ENCODE measurements at regions not wholly inside any gene's neighbourhood (a gene's known extent, or its start where the extent isn't known, plus 50 kb on each side); places are given as distances from the start of the nearest gene placed in this dataset.
"Not testable (repeated sequence)": the region's sequence is repeated elsewhere in the genome, so short reads cannot be mapped to it uniquely, and the experiment has no call there.

GRCh38 chrX:137797926-137798325 lies 232.0 kb downstream of the ZIC3 start:
- ATAC-seq (replicated peaks); H3K27me3 Mint-ChIP-seq; H3K27ac Mint-ChIP-seq: not testable (repeated sequence)

GRCh38 chrX:137823257-137823656 lies 257.3 kb downstream of the ZIC3 start:
- ATAC-seq (replicated peaks): no peak
- no peak overlapping the region for H3K4me3 Mint-ChIP-seq
- H3K27me3 Mint-ChIP-seq: no peaks in the 10 kb centered on the region
- no peaks in the 10 kb centered on the region for H3K36me3 Mint-ChIP-seq (ENCODE audit: low read depth)
- H3K27ac Mint-ChIP-seq: no peak overlapping the region
- H3K9me3 Mint-ChIP-seq: peaks cover 4% of the 10 kb centered on the region
- H3K4me1 Mint-ChIP-seq: no peaks in the 10 kb centered on the region

More at GRCh38 chrX:137797926-137798325, 232.0 kb downstream of the ZIC3 start:
- not testable (repeated sequence) for H3K9me3 Mint-ChIP-seq; H3K4me1 Mint-ChIP-seq; H3K4me3 Mint-ChIP-seq; H3K36me3 Mint-ChIP-seq (ENCODE audit: low read depth)

DNA sequence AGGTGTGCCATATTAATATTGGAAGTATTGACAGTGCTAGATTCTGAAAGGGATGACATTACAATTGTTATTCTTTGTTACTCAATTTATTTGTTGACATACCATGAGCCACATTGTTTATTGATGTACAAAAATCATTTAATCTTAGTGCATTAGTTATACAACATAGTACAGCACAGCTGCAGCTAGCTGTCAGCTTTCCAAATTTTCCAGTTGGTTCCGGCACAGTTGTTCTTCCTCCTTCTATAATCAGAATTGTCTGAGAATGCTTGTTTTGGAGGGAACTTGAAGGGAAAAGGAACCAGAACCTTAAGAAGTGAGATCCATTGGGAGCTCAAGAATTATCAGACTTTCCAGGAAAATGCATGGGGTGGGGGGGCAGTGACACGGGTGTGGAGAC lies 281.4 kb downstream of the ZIC3 start:
- no peaks in the 10 kb centered on the region for H3K4me1 Mint-ChIP-seq
- H3K27me3 Mint-ChIP-seq: no peaks in the 10 kb centered on the region
- no peak for ATAC-seq (replicated peaks)
- H3K9me3 Mint-ChIP-seq: no peaks in the 10 kb centered on the region
- H3K4me3 Mint-ChIP-seq: no peak overlapping the region
- H3K36me3 Mint-ChIP-seq (ENCODE audit: low read depth): no peaks in the 10 kb centered on the region
- H3K27ac Mint-ChIP-seq: no peak overlapping the region

DNA sequence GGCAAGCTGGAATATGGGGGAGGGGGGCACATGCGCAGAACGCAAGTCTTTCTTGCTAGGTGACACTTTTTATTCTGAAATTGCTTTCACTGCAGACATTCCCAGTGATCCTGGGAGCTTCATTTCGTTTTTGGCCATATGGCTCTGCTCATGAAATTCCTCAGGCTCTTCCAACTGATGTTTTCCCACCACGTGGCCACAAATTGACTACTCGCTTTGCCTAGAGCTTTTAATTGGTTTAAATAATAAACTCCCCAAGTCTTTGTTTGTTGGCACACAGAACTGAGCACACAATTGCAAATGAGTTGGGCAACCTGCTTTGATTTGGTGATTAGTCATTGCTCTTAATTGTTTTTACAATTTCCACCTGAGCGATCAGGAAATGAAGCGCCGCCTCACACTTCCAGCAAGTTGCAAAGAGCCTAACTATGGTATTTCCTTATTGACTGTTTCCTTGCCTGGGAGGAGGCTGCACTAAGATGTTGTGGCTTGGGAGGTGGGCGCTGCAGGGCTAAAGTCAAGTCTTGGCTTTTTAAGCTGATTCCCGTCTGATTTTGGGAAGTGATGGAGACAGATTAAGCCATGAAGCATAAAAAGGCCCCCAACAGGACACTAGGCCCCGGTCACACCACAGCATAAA lies 282.5 kb downstream of the ZIC3 start:
- no peak overlapping the region for H3K27ac Mint-ChIP-seq
- H3K4me1 Mint-ChIP-seq: no peaks in the 10 kb centered on the region
- no peak for ATAC-seq (replicated peaks)
- no peaks in the 10 kb centered on the region for H3K36me3 Mint-ChIP-seq (ENCODE audit: low read depth)
- H3K27me3 Mint-ChIP-seq: no peaks in the 10 kb centered on the region
- no peak overlapping the region for H3K4me3 Mint-ChIP-seq
- H3K9me3 Mint-ChIP-seq: no peaks in the 10 kb centered on the region

DNA sequence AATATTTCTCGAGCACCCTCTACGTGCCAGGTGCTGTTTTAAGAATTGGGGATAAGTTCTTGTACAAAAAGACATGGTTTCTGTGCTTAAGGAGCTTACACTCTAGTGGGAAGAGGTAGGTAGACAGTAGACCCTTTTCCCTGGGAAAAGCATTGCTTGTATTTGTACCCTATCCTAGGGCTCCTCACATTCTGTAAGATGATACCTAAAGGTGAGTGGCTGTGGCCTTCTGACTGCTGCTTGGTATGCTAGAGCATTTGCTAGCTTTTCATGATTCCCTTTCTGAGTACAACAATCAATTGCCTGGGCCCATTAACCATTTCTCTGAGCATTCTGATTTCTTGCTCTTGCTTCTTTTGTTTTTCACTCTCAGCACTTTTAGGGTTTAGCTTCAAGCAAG lies 286.6 kb downstream of the ZIC3 start:
- Mint-ChIP-seq H3K36me3 (ENCODE audit: low read depth) (no peaks in the 10 kb centered on the region), H3K27me3 (peaks cover 4% of the 10 kb centered on the region), H3K27ac (no peak overlapping the region), H3K9me3 (peaks cover 4% of the 10 kb centered on the region), H3K4me3 (no peak overlapping the region), H3K4me1 (no peaks in the 10 kb centered on the region)
- ATAC-seq (replicated peaks): no peak

DNA sequence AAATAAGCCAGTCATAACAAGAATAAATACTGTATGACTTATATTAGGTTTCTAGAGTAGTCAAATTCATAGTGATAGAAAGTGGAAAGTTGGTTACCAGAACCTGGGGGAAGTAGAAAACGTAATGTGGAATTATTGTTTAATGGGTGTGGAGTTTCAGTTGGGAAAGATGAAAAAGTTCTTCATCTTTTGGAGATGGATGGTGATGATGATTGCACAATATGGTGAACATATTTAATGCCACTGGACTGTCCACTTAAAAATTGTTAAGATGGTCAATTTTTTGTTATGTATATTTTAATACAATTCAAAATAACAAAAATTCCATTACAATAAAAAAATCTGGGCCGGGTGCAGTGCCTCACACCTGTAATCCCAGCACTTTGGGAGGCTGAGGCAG lies 289.6 kb downstream of the ZIC3 start:
- no peak for ATAC-seq (replicated peaks)
- Mint-ChIP-seq H3K27ac (no peak overlapping the region), H3K9me3 (peaks cover 4% of the 10 kb centered on the region)

DNA sequence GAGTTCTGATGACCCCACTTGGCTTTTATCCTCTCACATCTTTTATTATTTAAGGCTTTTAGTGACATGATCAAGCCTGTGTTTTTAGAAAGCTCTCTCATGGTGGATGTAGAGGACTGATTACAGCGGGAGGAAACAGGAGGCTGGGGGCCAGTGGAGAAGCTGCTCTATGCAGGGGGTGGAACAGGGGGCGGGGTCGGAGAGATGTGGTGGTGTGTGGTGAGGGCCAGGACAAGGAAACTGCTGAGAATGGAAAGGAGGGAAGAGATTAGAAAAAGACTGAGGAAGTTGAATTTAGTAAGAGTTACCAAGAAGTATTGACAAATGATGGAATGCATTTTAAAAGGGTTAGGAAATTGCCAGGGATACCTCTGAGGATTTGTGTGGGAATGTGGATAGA lies 292.2 kb downstream of the ZIC3 start:
- H3K4me3 Mint-ChIP-seq: no peak overlapping the region
- no peak for ATAC-seq (replicated peaks)
- H3K36me3 Mint-ChIP-seq (ENCODE audit: low read depth): no peaks in the 10 kb centered on the region
- H3K4me1 Mint-ChIP-seq: no peaks in the 10 kb centered on the region
- peaks cover 4% of the 10 kb centered on the region for H3K27me3 Mint-ChIP-seq
- H3K27ac Mint-ChIP-seq: no peak overlapping the region
- peaks cover 4% of the 10 kb centered on the region for H3K9me3 Mint-ChIP-seq

More for the DNA sequence above, 289.6 kb downstream of the ZIC3 start:
- Mint-ChIP-seq H3K4me1 (no peaks in the 10 kb centered on the region), H3K36me3 (ENCODE audit: low read depth) (no peaks in the 10 kb centered on the region), H3K27me3 (peaks cover 4% of the 10 kb centered on the region), H3K4me3 (no peak overlapping the region)

GRCh38 chrX:137878401-137878800 lies 312.5 kb downstream of the ZIC3 start:
- no peaks in the 10 kb centered on the region for H3K4me1 Mint-ChIP-seq
- ATAC-seq (replicated peaks): no peak
- H3K36me3 Mint-ChIP-seq (ENCODE audit: low read depth): no peaks in the 10 kb centered on the region
- H3K27me3 Mint-ChIP-seq: no peaks in the 10 kb centered on the region
- H3K4me3 Mint-ChIP-seq: no peak overlapping the region
- no peak overlapping the region for H3K27ac Mint-ChIP-seq
- no peaks in the 10 kb centered on the region for H3K9me3 Mint-ChIP-seq

- Mint-ChIP-seq H3K36me3 (ENCODE audit: low read depth) (no peaks in the 10 kb centered on the region), H3K4me1 (no peaks in the 10 kb centered on the region), H3K9me3 (no peaks in the 10 kb centered on the region), H3K27me3 (no peaks in the 10 kb centered on the region), H3K27ac (no peak overlapping the region), H3K4me3 (no peak overlapping the region)
- ATAC-seq (replicated peaks): no peak
Observed at GRCh38 chrX:137882960-137883359, 317.0 kb downstream of the ZIC3 start.

DNA sequence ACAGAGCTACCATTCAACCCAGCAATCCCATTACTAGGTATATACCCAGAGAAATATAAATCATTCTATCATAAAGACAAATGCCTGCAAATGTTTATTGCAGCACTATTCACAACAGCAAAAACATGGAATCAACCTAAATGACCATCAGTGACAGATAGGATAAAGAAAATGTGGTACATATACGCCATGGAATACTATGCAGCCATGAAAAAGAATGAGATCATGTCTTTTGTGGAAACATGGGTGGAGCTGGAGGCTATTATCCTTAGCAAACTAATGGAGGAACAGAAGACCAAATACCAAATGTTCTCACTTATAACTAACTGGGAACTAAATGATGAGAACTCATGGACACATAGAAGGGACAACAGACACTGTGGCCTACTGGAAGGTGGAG lies 318.9 kb downstream of the ZIC3 start:
- H3K4me3 Mint-ChIP-seq; H3K27ac Mint-ChIP-seq; H3K9me3 Mint-ChIP-seq; H3K27me3 Mint-ChIP-seq; ATAC-seq (replicated peaks); H3K36me3 Mint-ChIP-seq (ENCODE audit: low read depth); H3K4me1 Mint-ChIP-seq: not testable (repeated sequence)

GRCh38 chrX:137891431-137891830 lies 325.5 kb downstream of the ZIC3 start:
- no peak overlapping the region for H3K4me3 Mint-ChIP-seq
- no peaks in the 10 kb centered on the region for H3K9me3 Mint-ChIP-seq
- H3K27ac Mint-ChIP-seq: no peak overlapping the region
- no peak for ATAC-seq (replicated peaks)
- no peaks in the 10 kb centered on the region for H3K36me3 Mint-ChIP-seq (ENCODE audit: low read depth)
- no peaks in the 10 kb centered on the region for H3K4me1 Mint-ChIP-seq
- no peaks in the 10 kb centered on the region for H3K27me3 Mint-ChIP-seq

DNA sequence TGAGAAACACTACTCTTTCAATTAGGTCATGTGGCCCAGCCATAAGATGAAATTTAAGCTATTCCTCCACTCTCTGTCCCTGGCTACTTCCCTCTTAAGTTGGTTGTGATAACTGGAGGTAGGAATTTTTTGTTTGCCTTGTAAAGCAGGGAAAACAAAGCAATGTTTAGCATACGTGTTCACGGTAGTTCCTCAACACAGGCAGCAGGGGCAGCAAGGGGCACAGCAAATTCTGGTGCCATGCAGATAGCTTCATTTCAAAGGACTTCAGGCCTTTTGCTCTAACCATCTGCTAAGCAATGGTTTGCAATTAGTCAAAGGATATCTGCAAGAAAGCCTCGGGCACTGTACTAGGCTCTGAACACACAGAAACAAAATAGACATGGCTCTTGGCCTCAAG lies 330.2 kb downstream of the ZIC3 start:
- Mint-ChIP-seq H3K4me3 (no peak overlapping the region), H3K9me3 (no peaks in the 10 kb centered on the region), H3K27ac (no peak overlapping the region), H3K4me1 (no peaks in the 10 kb centered on the region), H3K27me3 (no peaks in the 10 kb centered on the region), H3K36me3 (ENCODE audit: low read depth) (no peaks in the 10 kb centered on the region)
- ATAC-seq (replicated peaks): no peak

GRCh38 chrX:137915466-137915865 lies 349.5 kb downstream of the ZIC3 start:
- no peak for ATAC-seq (replicated peaks)
- no peaks in the 10 kb centered on the region for H3K4me1 Mint-ChIP-seq
- H3K9me3 Mint-ChIP-seq: no peaks in the 10 kb centered on the region
- no peaks in the 10 kb centered on the region for H3K36me3 Mint-ChIP-seq (ENCODE audit: low read depth)
- no peaks in the 10 kb centered on the region for H3K27me3 Mint-ChIP-seq
- no peak overlapping the region for H3K27ac Mint-ChIP-seq
- no peak overlapping the region for H3K4me3 Mint-ChIP-seq

- Mint-ChIP-seq H3K27ac (no peak overlapping the region), H3K36me3 (ENCODE audit: low read depth) (no peaks in the 10 kb centered on the region), H3K27me3 (no peaks in the 10 kb centered on the region), H3K4me1 (no peaks in the 10 kb centered on the region), H3K4me3 (no peak overlapping the region), H3K9me3 (no peaks in the 10 kb centered on the region)
- no peak for ATAC-seq (replicated peaks)
Observed at GRCh38 chrX:137916090-137916746, 350.3 kb downstream of the ZIC3 start.

DNA sequence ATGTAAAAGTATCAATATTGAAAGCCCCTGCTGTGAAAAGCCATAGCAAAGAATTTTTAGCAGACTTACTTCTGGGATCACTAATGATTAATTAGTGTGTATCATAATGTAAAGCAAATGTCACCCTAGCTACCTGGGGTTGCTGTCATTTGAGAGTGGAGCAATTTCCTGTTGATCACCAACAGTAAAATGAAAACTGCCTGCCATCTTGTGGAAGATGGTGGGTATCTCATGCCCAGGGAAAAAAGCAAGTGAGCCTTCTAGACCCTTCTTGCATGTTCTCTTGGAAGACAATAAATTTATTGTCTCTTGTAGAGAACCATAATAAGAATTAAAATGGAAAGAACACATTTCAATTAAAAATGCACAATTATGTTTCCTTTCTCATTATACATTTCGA lies 360.2 kb downstream of the ZIC3 start:
- no peaks in the 10 kb centered on the region for H3K4me1 Mint-ChIP-seq
- ATAC-seq (replicated peaks): no peak
- H3K9me3 Mint-ChIP-seq: no peaks in the 10 kb centered on the region
- no peaks in the 10 kb centered on the region for H3K27me3 Mint-ChIP-seq
- H3K4me3 Mint-ChIP-seq: no peak overlapping the region
- H3K36me3 Mint-ChIP-seq (ENCODE audit: low read depth): no peaks in the 10 kb centered on the region
- H3K27ac Mint-ChIP-seq: no peak overlapping the region

Measured in activated T-helper 17 cell treated with anti-CD3 and anti-CD28 coated beads, Interleukin-2, amount 50 U/mL, for 72 hours (primary cell).